ENCODE measurements at regions not wholly inside any gene's neighbourhood (a gene's known extent, or its start where the extent isn't known, plus 50 kb on each side); places are given as distances from the start of the nearest gene placed in this dataset.

GRCh38 chr21:35291973-35292627, 243.0 kb upstream of the RUNX1 start:
- Histone ChIP-seq H3K4me3 (no peak overlapping the region), H3K27ac (no peak overlapping the region)
- no peak for TF ChIP-seq CTCF (IDR thresholded peaks at IDR 0.05)
- DNase-seq (ENCODE audit: low spot score) = no peak

GRCh38 chr21:35291034-35291433, 241.9 kb upstream of the RUNX1 start:
- DNase-seq (ENCODE audit: low spot score) = no peak
- TF ChIP-seq CTCF (IDR thresholded peaks at IDR 0.05) = no peak
- H3K4me3 ChIP-seq = no peak overlapping the region
- no peak overlapping the region for H3K27ac ChIP-seq

GRCh38 chr21:35288238-35288637, 239.1 kb upstream of the RUNX1 start:
- DNase-seq (ENCODE audit: low spot score) = no peak
- no peak for TF ChIP-seq CTCF (IDR thresholded peaks at IDR 0.05)
- Histone ChIP-seq H3K4me3 (no peak overlapping the region), H3K27ac (no peak overlapping the region)

GRCh38 chr21:35284199-35284598, 235.1 kb upstream of the RUNX1 start:
- TF ChIP-seq CTCF (IDR thresholded peaks at IDR 0.05) = no peak
- no peak for DNase-seq (ENCODE audit: low spot score)
- no peak overlapping the region for H3K27ac ChIP-seq

GRCh38 chr21:35282944-35283343, 233.8 kb upstream of the RUNX1 start:
- peak overlapping the region in 1 of 2 donors; percentile 9 for H3K27ac ChIP-seq

More at GRCh38 chr21:35284199-35284598, 235.1 kb upstream of the RUNX1 start:
- no peak overlapping the region for H3K4me3 ChIP-seq

GRCh38 chr21:35281956-35282355, 232.9 kb upstream of the RUNX1 start:
- no peak overlapping the region for H3K4me3 ChIP-seq
- DNase-seq (ENCODE audit: low spot score) = no peak
- no peak for TF ChIP-seq CTCF (IDR thresholded peaks at IDR 0.05)
- no peak overlapping the region for H3K27ac ChIP-seq

More at GRCh38 chr21:35282944-35283343, 233.8 kb upstream of the RUNX1 start:
- H3K4me3 ChIP-seq = no peak overlapping the region
- no peak for TF ChIP-seq CTCF (IDR thresholded peaks at IDR 0.05)
- DNase-seq (ENCODE audit: low spot score) = no peak

- peak overlapping the region in 1 of 2 donors; percentile 45 for H3K27ac ChIP-seq
- DNase-seq (ENCODE audit: low spot score) = no peak
- H3K4me3 ChIP-seq = no peak overlapping the region
- no peak for TF ChIP-seq CTCF (IDR thresholded peaks at IDR 0.05)
These were observed 231.1 kb upstream of the RUNX1 start for GRCh38 chr21:35280231-35280630.
